GM18507 (cell line): ENCODE measurements at regions not wholly inside any gene's neighbourhood (a gene's known extent, or its start where the extent isn't known, plus 50 kb on each side); places are given as distances from the start of the nearest gene placed in this dataset.

Source experiments
- DNase-seq: peaks from one replicate; pipeline ENCODE4 v3.0.0; 2011; ENCODE audit warnings: low read depth; ENCODE audit not compliant: insufficient read length; ENCODE audit errors: extremely low spot score
- FAIRE-seq: peaks from 2 replicates; lab custom pipeline; 2011; peaks lifted over from hg19 to GRCh38; lab: Jason Lieb, UNC

DNA sequence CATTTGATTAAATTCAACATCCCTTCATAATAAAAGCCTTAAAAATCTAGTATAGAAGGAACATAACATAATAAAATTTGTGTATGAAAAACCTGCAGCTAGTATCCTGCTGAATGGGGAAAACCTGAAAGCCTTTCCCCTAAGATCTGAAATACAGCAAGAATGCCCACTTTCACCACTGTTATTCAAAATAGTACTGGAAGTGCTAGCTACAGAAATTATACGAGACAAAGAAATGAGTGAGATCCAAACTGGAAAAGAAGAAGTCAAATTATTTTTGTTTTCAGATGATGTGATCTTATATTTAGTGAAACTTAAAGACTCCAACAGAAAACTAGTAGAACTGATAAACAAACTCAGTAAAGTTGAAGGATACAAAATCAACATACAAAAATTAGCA is 152.9 kb downstream of the RTL3 start:
- DNase-seq = no peak
- no peak for FAIRE-seq

DNA sequence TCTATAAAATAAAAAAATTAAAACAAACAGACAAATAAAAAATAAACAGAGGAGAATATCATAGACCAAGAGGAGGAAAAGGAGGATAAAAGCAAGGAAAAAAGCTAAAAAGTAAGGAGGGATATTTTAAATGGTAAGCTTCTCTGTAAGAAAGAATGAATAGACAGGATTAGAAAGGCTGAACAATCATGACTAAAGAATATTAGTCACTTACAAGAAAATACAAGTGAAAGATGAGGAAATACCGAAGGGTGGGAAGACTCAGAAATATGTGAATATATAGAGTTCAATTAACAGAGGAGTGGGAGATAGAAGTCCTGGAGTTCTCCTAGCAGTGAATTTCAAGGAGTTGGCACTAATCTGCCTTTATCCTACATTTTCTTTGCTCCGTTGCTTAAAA is 162.6 kb downstream of the RTL3 start:
- DNase-seq (no peak), FAIRE-seq (no peak)

DNA sequence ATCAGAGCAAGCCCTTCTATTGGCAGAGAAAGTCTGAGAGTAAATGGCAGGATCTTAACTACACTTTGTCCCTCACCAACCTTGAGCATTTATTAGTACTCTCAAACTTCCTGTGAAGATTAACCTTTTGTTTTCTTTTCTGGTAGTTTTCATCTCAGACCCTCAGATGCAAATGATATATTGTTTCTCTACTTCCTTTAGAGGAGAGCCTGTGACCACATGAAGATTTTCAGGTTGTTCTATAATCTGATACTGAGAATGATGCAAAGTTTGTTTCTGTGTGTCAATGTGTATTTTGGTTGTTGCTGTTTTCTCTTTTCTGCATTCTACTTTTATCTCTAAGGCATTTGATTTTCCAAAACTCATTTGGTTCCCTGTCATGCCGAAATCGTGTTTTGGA is 165.8 kb upstream of the CYSLTR1 start:
- no peak for DNase-seq
- peak; percentile 35 for FAIRE-seq

DNA sequence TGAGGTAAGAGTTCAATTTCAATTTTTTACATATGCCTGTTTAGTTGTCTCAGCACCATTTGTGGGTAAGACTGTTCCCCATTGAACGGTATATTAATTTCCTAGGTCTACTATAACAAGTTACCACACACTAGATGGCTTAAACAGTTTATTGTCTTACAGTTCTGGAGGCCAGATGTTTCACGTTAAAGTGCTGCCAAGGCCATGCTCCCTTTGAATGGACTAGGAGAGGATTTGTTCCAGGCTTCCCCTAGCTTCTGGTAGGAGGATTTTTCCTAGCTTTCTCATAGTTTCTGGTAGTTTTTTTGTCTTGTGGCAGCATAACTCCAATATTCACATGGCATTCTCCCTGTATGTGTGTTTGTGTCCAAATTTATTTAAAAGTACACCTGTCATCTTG is 149.3 kb upstream of the CYSLTR1 start:
- no peak for DNase-seq
- no peak for FAIRE-seq

DNA sequence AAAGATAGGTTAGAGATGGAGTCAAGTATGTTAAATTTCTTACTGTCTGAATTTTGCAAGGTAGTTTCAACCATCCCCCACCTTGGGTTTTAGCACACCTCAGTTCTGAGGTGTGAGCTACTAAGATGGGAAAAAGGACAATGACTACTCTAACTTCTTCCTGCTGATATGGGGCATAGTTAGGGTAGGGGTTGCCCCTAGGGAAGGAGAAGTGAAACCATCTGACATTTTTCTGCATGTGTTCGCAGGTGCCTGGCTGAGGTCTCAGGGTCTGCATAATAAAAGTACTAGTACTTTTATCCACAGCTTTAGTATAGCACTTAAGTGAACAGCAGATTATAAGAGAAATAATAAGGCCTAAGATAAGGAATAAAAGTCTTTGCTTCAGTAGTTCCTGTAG is 129.5 kb upstream of the CYSLTR1 start:
- FAIRE-seq = no peak
- DNase-seq = no peak

DNA sequence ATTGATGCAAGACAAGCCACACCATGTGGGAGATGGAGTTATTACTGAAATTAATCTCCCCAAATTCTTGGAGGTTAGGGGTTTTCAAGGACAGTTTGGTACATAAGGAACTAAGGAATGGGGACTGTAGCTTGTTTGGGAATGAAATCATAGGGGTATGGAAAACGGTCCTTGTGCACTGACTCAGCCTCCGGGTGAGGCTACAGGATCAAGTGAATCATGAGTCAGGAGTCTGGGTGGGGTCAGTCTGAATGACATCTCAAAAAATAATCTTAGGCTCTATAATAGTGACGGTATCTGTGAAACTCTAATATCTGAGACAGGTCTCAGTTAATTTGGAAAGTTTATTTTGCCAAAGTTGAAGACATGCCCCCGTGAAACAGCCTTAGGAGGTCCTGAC is 128.5 kb upstream of the CYSLTR1 start:
- DNase-seq (no peak), FAIRE-seq (no peak)

DNA sequence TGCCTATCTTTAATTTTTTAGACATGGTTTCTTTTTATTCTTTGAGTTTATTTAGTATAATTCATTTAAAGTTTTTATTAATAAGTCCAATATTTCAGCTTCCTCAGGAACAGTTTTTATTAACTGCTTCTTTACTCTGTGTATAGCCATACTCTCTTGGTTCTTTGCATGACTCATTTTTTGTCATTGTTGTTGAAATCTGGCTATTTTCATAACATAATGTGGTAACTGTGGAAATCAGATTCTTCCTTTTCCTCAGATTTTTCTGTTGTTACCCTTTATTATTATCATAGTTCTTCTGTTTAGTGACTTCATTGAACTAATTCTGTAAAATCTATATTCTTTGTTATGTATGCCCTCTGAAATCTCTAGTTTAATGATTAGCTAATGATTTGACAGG is 124.9 kb upstream of the CYSLTR1 start:
- FAIRE-seq = peak; percentile 31
- no peak for DNase-seq

DNA sequence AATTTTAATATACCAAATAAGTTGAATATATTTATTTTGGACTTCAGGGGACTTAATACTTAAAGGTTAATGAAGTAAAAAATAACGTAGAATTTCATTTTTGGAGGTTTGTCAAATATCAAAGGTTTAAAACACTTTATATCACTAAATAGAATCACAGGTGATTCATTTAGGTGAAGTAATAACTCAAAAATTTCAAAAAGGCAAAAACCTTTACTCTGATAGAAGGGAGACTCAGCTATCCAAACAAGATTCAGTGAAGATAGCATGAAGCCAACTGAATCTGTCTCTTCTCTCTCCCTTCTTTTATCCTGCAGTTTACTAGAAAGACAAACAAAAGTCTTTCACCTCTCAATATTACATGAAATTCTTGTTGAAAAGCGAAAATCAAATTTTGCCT is 110.2 kb upstream of the CYSLTR1 start:
- DNase-seq = no peak
- no peak for FAIRE-seq

DNA sequence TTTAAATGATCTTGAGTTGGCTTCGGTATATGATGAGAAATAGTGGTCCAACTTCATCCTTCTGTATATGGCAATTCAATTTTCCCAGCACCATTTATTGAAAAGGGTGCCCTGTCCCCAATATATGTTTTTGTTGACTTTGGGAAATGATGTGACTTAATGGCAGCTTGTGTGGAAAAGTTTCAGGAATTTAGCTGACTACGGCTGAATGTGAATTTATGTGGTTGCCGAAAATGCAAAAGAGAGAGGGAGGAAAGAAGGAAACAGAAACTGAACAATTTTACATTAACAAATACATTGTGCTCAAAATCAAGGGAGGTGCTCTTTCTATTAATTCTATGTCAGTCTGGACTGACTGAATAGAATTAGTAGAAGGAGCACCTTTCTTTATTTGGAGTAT is 101.8 kb upstream of the CYSLTR1 start:
- no peak for DNase-seq
- FAIRE-seq = peak; percentile 36

DNA sequence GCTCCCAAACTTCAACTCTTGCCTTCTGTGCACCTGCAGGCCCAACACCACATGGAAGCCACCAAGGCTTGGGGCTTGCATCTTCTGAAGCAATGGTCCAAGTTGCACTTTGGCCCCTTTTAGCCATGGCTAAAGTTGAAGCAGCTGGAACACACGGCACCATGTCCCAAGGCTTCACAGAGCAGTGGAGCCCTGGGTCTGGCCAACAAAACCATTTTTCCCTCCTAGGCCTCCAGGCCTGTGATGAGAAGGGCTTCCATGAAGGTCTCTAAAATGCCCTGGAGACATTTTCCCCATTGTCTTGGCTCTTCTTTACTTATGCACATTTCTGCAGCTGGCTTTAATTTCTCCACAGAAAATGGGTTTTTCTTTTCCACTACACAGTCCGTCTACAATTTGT is 61.3 kb upstream of the CYSLTR1 start:
- FAIRE-seq (no peak), DNase-seq (no peak)

DNA sequence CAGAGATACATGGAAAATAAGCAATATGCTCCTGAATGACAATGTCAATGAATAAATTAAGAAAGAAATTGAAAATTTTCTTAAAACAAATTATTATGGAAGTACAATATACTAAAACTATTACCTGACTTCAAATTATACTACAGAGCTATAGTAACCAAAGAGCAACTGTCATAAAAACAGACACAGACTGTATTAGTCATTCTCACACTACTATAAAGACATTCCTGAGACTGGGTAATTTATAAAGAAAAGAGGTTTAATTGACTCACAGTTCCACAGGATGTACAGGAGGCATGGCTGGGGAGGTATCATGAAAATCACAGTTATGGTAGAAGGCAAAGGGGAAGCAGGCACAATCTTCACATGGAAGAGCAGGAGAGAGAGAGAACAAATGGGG is 60.0 kb upstream of the CYSLTR1 start:
- FAIRE-seq (no peak), DNase-seq (no peak)

DNA sequence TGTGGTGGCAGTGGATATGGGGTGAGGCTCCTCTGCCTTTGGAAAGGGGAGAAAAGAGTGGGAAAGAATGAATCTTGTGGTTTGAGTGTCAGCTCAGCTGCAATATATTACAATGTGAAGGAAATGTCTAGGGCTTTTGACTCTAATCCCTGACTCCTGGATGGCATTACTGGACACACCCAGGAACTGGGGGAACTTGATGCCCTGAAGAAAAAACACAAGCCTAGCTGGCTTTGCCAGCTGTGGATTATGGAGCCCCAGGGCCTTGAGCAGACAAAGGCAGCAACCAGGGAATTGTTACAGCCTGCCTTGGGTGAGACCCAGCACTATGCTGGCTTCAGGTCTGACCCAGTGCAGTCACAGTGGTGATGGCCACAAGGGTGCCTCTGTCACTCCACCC is 57.1 kb upstream of the CYSLTR1 start:
- no peak for FAIRE-seq
- DNase-seq = no peak

DNA sequence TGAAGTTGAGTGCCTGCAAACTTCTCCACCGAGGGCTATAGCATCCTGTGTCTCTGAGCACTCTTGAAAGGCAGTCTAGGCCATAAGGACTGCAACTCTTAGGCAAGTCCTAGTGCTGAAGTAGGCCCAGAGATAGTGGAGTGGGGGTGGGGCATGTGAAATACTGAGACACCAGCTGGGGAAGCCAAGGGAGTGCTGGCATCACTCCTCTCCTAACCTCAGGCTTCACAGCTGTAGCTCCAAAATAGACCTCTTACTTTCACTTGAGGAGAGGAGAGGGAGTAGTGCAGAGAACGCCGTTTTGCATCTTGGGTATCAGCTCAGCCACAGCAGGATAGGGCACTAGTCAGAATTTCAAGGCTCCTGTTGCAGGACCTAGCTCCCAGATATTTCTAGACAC is 56.2 kb upstream of the CYSLTR1 start:
- FAIRE-seq (no peak), DNase-seq (no peak)

DNA sequence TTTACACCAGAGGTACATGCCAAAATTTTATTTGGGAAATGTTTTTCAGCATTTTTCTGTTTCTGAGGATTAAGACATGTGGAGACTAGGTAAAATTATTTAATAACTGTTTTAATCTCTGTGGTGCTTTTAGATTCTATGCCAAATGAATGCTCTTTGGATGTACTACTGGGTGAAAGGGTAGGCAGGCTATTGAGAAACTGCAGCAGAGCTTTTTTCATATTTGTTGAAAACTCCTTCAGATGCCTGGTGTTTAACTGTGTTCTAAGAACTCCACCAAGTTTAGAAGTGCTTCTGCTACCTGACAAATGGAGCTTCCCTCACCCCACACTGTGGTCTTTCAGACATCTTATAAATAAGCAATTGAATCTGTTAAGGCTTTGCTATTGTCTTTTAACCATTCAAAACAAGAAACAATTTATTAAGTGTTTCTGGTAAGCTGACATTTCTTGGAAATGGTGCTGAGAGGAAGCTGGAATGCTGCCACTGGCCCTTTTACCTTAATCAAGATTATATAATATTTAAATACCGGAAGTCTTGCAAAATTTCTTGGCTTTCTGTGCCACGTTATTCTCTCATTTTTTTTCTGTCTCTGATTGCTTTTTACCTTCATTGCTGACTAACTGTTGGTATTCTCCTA is 51.2 kb upstream of the CYSLTR1 start:
- DNase-seq (no peak), FAIRE-seq (no peak)
